ENCODE measurements at regions not wholly inside any gene's neighbourhood (a gene's known extent, or its start where the extent isn't known, plus 50 kb on each side); places are given as distances from the start of the nearest gene placed in this dataset.

GRCh38 chr11:28657378-28658030 is 549.3 kb downstream of the METTL15 start:
- DNase-seq = no peak

- no peak for DNase-seq
Observed at GRCh38 chr11:28654191-28654590, 546.0 kb downstream of the METTL15 start.

GRCh38 chr11:28649922-28650321 is 541.7 kb downstream of the METTL15 start:
- no peak for DNase-seq

DNA sequence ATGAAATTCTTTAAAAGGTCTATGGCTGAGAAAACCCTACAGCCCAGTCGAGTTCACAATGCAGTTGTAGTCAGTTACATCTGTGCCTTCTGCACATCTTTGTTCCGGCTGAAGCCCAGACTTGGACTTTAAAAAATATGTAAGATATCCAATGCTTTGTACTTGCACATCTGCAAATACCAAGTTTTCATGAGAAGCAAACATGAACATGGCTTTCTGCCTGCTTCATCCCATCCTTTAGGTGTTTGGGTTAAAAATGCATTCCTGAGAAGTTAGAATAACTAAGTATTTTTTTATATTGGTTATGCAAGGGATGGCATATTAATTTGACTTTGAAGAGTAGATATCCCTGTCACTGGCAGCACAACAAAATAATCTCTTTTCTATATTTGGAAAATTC is 528.4 kb downstream of the METTL15 start:
- no peak for DNase-seq

GRCh38 chr11:28636033-28636432 is 527.8 kb downstream of the METTL15 start:
- DNase-seq = no peak

GRCh38 chr11:28632338-28632737 is 524.1 kb downstream of the METTL15 start:
- no peak for DNase-seq

- DNase-seq = no peak
Observed at GRCh38 chr11:28631148-28631547, 523.0 kb downstream of the METTL15 start.

GRCh38 chr11:28629235-28629634 is 521.0 kb downstream of the METTL15 start:
- DNase-seq = no peak

DNA sequence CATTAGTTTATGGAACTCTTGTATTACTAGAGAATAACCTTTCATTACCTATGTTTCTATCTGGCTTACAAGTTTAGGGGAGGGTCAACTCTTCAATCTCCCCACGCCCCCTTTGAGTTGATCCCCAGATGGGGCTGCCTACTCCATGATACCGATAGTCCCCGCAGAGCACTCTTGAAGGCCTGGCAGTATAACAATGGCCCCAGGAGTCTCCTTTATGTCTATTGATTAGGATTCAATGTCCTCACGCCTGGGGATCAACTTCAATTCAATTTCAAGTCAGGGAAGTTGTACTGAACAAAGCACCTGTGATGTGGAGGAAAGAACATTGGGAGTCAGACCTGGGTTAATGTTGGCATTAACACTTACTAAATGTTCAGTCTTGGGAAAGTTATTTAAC is 520.2 kb downstream of the METTL15 start:
- DNase-seq = no peak

DNA sequence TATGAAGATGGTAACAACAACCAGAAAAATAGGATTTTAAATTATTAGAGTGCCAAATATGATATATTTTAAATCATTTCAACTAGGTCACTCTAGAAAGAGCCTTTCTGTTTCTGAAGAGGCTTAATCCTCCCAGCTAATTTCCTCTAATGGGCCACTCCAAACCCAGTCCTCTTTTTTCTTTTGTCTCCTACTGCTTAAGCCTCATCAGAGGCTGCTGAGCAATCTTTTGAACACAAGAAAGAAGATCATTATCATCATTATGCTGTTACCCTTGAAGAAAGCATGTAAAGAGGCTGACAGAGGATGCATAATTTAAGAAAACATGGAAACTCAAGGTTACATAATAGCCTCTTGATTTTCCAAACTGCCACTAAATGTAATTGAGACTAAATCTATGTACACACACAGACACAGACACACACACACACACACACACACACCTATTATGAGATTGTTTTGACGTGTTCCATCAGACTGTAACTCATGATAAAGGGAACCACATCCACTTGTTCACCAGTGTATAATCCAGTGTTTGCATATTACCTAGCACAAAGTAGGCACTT is 519.6 kb downstream of the METTL15 start:
- no peak for DNase-seq

DNA sequence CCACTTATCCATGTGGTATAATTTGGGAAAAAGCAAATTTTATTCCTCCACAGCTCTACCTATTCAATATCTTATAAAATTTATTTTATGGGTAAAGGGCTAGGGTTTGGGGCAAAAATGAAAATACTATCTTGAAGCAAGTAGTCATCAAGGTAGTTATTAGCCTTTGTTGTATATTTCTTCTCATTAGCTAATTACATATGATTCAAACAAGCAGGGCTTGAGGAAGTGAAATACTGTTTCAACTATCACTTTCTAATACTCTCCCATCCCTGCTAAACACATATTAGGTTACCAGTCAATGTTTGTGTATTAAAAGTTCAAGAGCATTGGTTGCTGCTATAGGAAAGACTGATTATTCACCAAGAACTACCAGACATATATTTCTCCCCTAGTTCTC is 517.3 kb downstream of the METTL15 start:
- no peak for DNase-seq

GRCh38 chr11:28621753-28622152 is 513.6 kb downstream of the METTL15 start:
- no peak for DNase-seq

DNA sequence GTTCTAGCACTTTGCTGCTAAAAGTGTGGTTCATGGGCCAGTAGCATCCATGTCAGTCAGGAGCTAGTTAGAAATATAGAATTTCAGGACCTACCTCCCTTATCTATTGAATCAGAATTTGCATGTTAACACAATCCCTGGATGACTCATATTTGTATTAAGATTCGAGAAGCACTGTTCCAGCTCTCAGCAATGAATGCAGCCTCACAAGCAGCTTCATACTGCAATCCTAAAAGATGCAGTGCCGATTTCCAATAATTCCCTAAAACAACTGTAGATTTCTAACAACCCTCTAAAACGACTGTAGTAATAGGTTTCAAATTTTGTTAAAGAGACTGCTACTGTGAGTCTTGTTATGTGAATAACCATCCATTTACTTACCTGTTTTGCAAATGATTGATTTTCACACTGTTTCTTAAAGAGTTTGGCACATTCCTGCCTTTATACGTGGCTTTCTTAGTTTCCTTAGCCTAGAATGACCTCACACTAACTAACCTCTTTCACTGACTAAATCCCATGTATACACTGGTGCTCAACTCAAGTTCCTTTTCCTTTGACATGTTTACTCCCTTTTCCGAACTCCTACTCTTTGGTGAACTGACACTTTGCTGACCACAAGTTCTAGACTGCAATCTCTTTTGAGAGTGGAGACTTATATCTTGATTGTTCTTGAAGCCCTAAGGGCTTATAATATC is 511.8 kb downstream of the METTL15 start:
- DNase-seq = no peak

DNA sequence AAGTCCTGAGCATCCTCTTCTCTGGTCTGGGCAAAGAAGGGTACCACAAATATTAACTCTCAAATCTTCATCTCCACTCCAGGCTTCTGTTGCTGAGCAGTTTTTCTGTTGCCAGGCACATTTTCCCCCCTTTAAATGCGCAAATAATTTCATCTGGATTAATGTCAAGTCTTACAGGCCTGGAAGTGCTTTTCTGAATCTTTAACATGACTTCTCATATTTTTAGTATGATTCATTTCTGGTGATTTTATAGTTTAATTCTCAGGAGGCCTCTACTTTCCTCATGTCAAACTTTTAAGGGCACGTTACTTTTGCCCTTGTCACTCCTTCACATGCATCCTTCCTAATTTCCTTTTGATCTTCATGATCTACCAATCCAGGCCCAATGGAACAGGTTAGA is 510.2 kb downstream of the METTL15 start:
- DNase-seq = no peak

DNA sequence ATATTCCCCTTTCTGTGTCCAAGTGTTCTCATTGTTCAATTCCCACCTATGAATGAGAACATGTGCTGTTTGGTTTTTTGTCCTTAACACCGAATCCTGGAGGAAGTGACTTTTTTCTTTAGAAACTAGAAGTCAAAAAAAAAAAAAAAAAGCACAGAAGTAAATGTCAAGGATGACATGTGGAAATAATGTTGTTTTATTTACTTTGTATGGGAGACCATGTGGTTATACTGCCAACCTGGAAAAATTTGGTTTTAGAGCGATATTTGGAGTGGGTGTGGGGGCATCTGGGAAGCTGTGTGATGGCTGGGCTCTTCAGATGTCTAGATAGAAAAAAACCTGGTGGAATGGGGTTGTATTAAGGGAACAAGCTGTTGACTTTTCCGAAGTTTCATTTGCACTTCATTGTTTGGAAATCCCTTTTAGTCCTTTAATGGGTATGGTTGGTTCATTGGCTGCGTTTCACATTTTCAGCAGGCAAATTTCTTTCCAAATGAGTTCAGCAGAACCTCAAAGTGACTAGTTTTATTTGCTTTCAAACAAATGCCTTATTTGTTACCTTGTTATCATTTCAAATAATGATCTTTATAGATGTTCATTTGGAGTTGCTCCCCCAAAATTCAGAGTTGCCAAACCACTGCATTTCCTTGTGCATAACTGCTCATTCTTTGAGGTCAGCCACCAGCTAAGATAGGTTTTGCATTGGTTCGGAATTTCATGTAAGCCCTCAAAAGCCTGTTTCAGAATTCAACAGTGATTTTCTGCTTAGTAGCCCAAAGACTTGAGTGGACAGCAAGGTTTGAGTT is 508.2 kb downstream of the METTL15 start:
- no peak for DNase-seq

- DNase-seq = no peak
Observed at GRCh38 chr11:28615542-28615941, 507.4 kb downstream of the METTL15 start.

DNA sequence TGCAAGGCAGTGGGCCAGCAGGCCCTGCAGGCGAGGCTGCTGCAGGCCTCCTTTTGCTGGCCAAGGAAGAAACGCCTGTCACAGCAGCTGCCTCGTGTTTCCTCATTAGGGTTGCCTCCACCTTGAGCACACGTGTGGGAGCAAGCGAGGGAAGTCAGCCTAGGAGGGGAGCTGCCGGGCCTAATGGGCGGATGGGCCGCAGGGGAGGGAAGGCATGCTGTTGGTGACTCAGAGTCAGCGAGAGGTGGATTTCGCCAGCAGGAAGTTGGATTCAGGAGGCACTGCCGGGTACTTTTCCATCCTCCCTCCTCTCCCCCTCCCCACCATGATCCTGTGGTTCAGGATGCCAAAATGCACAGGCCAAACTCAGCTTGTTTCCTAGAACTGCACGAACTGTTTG is 498.7 kb downstream of the METTL15 start:
- no peak for DNase-seq

- DNase-seq = no peak
Observed at GRCh38 chr11:28599656-28600055, 491.5 kb downstream of the METTL15 start.

GRCh38 chr11:28598531-28598930 is 490.3 kb downstream of the METTL15 start:
- no peak for DNase-seq

DNA sequence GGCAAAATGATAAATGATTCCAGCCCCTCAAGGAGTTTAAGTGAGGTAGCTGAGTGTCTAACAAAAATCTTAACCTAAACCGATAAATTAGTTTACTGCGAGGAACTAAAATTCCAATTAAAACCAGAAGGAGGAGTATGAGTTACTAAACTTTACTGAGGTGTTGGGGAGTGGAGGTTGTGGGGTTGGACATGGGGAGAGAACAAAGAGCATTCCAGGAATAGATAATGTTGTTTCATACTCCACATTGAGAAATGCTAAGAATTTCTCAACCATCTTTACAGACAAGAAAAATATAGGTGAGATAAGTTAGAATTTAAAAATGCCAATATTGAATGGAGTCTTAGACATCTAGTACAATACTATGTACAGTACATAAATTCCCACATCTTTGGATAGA is 488.6 kb downstream of the METTL15 start:
- DNase-seq = no peak

DNA sequence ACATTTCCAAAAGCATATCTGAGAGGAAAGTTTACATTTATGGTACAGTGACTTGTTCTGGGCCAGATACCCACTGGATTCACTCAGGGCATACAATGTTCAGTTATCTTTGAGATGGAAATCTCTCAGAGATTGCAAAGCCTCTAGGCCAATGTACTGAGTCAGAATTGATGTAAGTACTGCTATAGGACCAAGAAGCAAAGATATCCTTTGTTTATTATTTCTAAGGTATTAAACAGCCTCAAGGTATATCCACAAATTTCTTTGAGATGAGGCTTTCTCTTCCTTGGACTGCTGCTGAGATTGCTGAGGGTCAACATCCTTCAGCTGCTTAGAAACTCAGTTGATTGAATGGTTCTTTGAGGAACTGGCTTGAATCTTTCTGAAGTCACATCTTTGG is 484.0 kb downstream of the METTL15 start:
- DNase-seq = no peak

DNA sequence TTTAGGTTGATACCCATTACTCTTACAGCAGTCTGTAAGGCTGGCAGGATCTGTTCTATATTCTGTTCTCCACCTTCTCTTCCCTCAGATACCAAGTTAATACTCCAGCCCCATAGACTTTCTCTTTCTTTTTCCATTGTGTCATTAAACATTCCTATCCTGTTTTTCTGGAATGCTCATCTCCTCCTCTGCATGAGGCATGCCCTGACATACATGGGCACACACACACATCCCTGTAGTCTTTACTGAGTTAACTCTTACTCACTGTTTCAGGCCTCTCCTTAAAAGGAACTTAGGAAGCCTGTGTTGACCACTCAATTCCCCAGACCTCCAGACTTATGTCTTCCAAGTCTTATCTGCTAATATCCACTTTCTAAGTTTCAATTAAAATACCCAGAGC is 476.8 kb downstream of the METTL15 start:
- DNase-seq = no peak

GRCh38 chr11:28582506-28582905 is 474.3 kb downstream of the METTL15 start:
- DNase-seq = no peak

All from DMS 273 treated with DMSO at 0.1 percent for 48 hours (cell line).